ENCODE measurements at regions not wholly inside any gene's neighbourhood (a gene's known extent, or its start where the extent isn't known, plus 50 kb on each side); places are given as distances from the start of the nearest gene placed in this dataset.

DNA sequence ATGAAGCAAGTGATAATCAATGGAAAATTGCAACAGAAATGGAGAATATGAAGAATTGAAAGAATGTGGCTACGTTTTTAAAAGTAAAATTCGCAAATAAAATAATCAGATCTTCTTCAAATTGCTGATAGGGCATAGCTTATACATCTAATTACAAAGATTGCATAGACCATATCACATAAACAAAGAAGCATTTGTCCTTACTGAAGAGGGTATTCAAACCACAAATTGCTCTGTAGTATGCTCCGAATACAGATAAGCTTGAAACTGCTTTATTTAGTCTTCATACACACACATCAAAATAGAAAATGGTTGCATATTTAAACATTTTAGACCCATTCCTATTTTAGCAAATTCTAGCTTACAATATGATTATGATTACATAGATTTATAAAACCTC lies 206.7 kb upstream of the SLIT2 start:
- H3K27me3 Mint-ChIP-seq (ENCODE audit: unreplicated experiment) = peaks cover 2% of the 10 kb centered on the region
- TF ChIP-seq, protein P1, sequence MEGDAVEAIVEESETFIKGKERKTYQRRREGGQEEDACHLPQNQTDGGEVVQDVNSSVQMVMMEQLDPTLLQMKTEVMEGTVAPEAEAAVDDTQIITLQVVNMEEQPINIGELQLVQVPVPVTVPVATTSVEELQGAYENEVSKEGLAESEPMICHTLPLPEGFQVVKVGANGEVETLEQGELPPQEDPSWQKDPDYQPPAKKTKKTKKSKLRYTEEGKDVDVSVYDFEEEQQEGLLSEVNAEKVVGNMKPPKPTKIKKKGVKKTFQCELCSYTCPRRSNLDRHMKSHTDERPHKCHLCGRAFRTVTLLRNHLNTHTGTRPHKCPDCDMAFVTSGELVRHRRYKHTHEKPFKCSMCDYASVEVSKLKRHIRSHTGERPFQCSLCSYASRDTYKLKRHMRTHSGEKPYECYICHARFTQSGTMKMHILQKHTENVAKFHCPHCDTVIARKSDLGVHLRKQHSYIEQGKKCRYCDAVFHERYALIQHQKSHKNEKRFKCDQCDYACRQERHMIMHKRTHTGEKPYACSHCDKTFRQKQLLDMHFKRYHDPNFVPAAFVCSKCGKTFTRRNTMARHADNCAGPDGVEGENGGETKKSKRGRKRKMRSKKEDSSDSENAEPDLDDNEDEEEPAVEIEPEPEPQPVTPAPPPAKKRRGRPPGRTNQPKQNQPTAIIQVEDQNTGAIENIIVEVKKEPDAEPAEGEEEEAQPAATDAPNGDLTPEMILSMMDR (IDR thresholded peaks at IDR 0.05; ENCODE audit: partially characterized antibody, unreplicated experiment) = no peak
- no peak overlapping the region for H3K4me3 Mint-ChIP-seq (ENCODE audit: unreplicated experiment)
- H3K36me3 Mint-ChIP-seq (ENCODE audit: unreplicated experiment) = no peaks in the 10 kb centered on the region
- peaks cover 11% of the 10 kb centered on the region for H3K4me1 Mint-ChIP-seq (ENCODE audit: low read depth, unreplicated experiment)
- no peak overlapping the region for H3K27ac Mint-ChIP-seq (ENCODE audit: unreplicated experiment)
- no peak for DNase-seq
- no peaks in the 10 kb centered on the region for H3K9me3 Mint-ChIP-seq (ENCODE audit: unreplicated experiment)

DNA sequence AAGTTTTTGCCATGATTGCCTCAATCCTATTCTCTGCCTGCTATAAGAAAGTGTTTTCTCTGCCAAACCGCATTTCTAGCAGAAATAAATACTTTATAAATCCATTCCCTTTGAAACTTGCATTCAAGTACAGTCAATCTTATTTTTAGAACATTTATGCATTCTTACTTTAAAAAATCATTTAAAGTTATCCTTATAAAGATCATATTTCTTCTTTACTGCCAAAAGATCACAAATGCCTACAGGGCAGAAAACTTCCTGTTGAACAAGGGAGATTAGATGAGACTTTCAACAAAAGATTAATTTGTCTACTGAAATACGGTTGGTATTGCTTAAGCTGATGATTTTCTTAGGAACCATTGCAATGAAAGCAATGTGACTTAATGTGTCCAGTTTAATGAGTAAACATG lies 207.2 kb upstream of the SLIT2 start:
- TF ChIP-seq, protein P1 (IDR thresholded peaks at IDR 0.05; ENCODE audit: partially characterized antibody, unreplicated experiment) = no peak
- Mint-ChIP-seq H3K36me3 (ENCODE audit: unreplicated experiment) (no peaks in the 10 kb centered on the region), H3K27ac (ENCODE audit: unreplicated experiment) (no peak overlapping the region)

DNA sequence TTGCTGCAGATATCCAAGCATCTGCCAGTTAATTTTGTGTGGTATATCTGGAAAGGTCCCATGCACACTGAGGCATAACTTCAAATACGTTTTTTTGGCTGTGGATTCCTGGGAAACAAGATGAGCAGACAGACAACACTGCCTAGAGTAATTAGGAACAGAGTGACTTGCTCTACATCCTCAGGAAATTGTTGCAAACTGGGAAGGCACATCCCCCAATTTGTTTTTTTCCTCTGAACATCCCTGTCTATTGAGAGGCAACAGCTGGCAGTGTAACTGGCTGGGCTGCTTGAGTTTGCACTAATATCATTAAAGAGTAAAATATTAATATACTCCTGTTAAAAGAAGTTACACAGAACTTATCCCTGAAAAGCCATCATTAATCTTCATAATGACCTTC lies 207.7 kb upstream of the SLIT2 start:
- TF ChIP-seq, protein P1 (IDR thresholded peaks at IDR 0.05; ENCODE audit: partially characterized antibody, unreplicated experiment) = no peak
- Mint-ChIP-seq H3K9me3 (ENCODE audit: unreplicated experiment) (no peaks in the 10 kb centered on the region), H3K4me3 (ENCODE audit: unreplicated experiment) (no peak overlapping the region), H3K27ac (ENCODE audit: unreplicated experiment) (no peak overlapping the region), H3K36me3 (ENCODE audit: unreplicated experiment) (no peaks in the 10 kb centered on the region), H3K4me1 (ENCODE audit: low read depth, unreplicated experiment) (peaks cover 4% of the 10 kb centered on the region), H3K27me3 (ENCODE audit: unreplicated experiment) (peaks cover 2% of the 10 kb centered on the region)
- DNase-seq = no peak

More for the DNA sequence above, 207.2 kb upstream of the SLIT2 start:
- H3K27me3 Mint-ChIP-seq (ENCODE audit: unreplicated experiment) = peaks cover 2% of the 10 kb centered on the region
- H3K4me1 Mint-ChIP-seq (ENCODE audit: low read depth, unreplicated experiment) = peaks cover 9% of the 10 kb centered on the region
- no peaks in the 10 kb centered on the region for H3K9me3 Mint-ChIP-seq (ENCODE audit: unreplicated experiment)
- DNase-seq = no peak
- H3K4me3 Mint-ChIP-seq (ENCODE audit: unreplicated experiment) = no peak overlapping the region

DNA sequence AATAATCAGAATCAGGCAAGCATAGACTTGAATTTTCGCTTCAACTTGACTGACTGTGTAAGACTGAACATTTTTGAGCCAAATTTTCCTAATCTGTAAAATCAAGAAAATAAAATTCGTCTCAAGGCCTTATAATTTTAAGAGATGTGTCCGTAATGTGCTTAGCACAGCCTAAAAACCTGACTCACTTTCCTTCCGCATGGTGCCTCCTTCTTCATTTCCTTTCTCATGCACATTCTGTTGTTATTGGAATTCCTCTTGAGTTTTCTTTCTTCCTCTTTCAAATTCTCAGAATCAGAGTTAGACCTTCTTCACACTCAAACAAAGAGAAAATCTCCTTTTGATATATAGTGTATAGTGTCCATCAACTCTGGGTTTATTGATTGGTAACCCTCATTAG lies 208.9 kb upstream of the SLIT2 start:
- no peak overlapping the region for H3K27ac Mint-ChIP-seq (ENCODE audit: unreplicated experiment)
- H3K4me3 Mint-ChIP-seq (ENCODE audit: unreplicated experiment) = no peak overlapping the region
- no peaks in the 10 kb centered on the region for H3K9me3 Mint-ChIP-seq (ENCODE audit: unreplicated experiment)
- TF ChIP-seq, protein P1 (IDR thresholded peaks at IDR 0.05; ENCODE audit: partially characterized antibody, unreplicated experiment) = no peak
- no peaks in the 10 kb centered on the region for H3K36me3 Mint-ChIP-seq (ENCODE audit: unreplicated experiment)
- DNase-seq = no peak
- peaks cover 2% of the 10 kb centered on the region for H3K27me3 Mint-ChIP-seq (ENCODE audit: unreplicated experiment)
- peaks cover 6% of the 10 kb centered on the region for H3K4me1 Mint-ChIP-seq (ENCODE audit: low read depth, unreplicated experiment)

DNA sequence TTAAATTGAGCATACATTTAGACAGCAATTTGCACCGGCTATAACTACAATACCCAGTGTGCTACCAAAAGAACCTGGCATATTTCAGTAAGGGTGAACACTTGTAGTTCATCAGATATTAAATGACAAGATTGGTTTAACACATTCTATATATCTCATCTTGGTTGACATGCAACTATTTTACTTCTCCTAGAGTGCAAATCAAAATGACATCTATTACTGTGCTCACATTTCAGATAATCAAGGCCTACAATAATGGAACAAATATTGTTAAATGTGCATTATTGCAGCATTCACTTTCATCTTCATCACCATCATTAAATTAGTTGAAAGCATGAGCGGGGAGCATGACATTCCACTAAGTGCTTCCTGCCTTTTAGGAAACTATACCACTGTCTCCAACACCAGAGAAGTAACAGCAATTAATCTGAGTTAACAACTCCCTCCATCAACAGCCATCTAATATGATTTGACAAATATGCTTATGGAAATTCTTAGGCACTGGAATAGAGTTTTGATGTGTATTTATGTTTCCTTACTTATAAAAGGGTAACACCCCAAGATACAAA lies 209.8 kb upstream of the SLIT2 start:
- H3K9me3 Mint-ChIP-seq (ENCODE audit: unreplicated experiment) = no peaks in the 10 kb centered on the region
- peaks cover 2% of the 10 kb centered on the region for H3K27me3 Mint-ChIP-seq (ENCODE audit: unreplicated experiment)
- no peak for DNase-seq
- H3K27ac Mint-ChIP-seq (ENCODE audit: unreplicated experiment) = no peak overlapping the region
- H3K36me3 Mint-ChIP-seq (ENCODE audit: unreplicated experiment) = no peaks in the 10 kb centered on the region
- H3K4me3 Mint-ChIP-seq (ENCODE audit: unreplicated experiment) = no peak overlapping the region
- TF ChIP-seq, protein P1 (IDR thresholded peaks at IDR 0.05; ENCODE audit: partially characterized antibody, unreplicated experiment) = no peak
- H3K4me1 Mint-ChIP-seq (ENCODE audit: low read depth, unreplicated experiment) = peaks cover 7% of the 10 kb centered on the region

Measured in glutamatergic neuron (in vitro differentiated cells).